ENCODE measurements at regions not wholly inside any gene's neighbourhood (a gene's known extent, or its start where the extent isn't known, plus 50 kb on each side); places are given as distances from the start of the nearest gene placed in this dataset.

- Histone ChIP-seq H3K9me3 (ENCODE audit: control insufficient read depth, low read depth, low read length) (no peaks in the 10 kb centered on the region), H3K9me1 (ENCODE audit: control insufficient read depth, extremely low read depth, insufficient read depth, low read length) (no peaks in the 10 kb centered on the region), H3K4me3 (ENCODE audit: control insufficient read depth in 2 of 3, extremely low read depth in 1 of 3, insufficient read depth in 2 of 3, low read depth in 1 of 3, low read length in 3 of 3) (no peak overlapping the region), H3K36me3 (ENCODE audit: control insufficient read depth in 2 of 2, extremely low read depth in 1 of 2, insufficient read depth in 2 of 2, low read length in 2 of 2) (no peaks in the 10 kb centered on the region), H3K79me2 (ENCODE audit: control insufficient read depth, insufficient read depth, low read length) (no peaks in the 10 kb centered on the region), H3K27ac (ENCODE audit: control insufficient read depth, insufficient read depth, low read length) (no peak overlapping the region), H3K4me1 (ENCODE audit: control insufficient read depth, extremely low read depth, insufficient read depth, low read length) (no peaks in the 10 kb centered on the region), H2AFZ (ENCODE audit: control insufficient read depth, low read length) (no peak overlapping the region), H3K4me2 (ENCODE audit: control insufficient read depth, extremely low read depth, insufficient read depth, low read depth, low read length) (no peak overlapping the region), H3K9ac (ENCODE audit: control insufficient read depth, extremely low read depth, insufficient read depth, low read length) (no peak overlapping the region), H4K20me1 (ENCODE audit: control insufficient read depth, extremely low read depth, insufficient read depth, low read length) (no peaks in the 10 kb centered on the region), H3K27me3 (ENCODE audit: control insufficient read depth, extremely low read depth, insufficient read depth, low read length) (no peaks in the 10 kb centered on the region)
- no peak for FAIRE-seq
- no peak for DNase-seq (ENCODE audit: low read depth, low spot score)
- TF ChIP-seq, protein P1, sequence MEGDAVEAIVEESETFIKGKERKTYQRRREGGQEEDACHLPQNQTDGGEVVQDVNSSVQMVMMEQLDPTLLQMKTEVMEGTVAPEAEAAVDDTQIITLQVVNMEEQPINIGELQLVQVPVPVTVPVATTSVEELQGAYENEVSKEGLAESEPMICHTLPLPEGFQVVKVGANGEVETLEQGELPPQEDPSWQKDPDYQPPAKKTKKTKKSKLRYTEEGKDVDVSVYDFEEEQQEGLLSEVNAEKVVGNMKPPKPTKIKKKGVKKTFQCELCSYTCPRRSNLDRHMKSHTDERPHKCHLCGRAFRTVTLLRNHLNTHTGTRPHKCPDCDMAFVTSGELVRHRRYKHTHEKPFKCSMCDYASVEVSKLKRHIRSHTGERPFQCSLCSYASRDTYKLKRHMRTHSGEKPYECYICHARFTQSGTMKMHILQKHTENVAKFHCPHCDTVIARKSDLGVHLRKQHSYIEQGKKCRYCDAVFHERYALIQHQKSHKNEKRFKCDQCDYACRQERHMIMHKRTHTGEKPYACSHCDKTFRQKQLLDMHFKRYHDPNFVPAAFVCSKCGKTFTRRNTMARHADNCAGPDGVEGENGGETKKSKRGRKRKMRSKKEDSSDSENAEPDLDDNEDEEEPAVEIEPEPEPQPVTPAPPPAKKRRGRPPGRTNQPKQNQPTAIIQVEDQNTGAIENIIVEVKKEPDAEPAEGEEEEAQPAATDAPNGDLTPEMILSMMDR (optimal IDR thresholded peaks at IDR 0.05 in 1 of 3, IDR thresholded peaks at IDR 0.05 in 1 of 3, conservative IDR thresholded peaks at IDR 0.05 in 1 of 3; ENCODE audit: extremely low read depth in 1 of 3, insufficient read depth in 2 of 3, low read length in 3 of 3) = no peak
- TF ChIP-seq EZH2 (IDR thresholded peaks at IDR 0.05; ENCODE audit: low read length) = no peak
- dilution Hi-C loops (cut with MboI; ENCODE audit: extremely low pct_ligation_motif_present, low sequenced_read_pairs) = no loop called here
These were observed 181.8 kb upstream of the POF1B start for GRCh38 chrX:85561231-85561630.

DNA sequence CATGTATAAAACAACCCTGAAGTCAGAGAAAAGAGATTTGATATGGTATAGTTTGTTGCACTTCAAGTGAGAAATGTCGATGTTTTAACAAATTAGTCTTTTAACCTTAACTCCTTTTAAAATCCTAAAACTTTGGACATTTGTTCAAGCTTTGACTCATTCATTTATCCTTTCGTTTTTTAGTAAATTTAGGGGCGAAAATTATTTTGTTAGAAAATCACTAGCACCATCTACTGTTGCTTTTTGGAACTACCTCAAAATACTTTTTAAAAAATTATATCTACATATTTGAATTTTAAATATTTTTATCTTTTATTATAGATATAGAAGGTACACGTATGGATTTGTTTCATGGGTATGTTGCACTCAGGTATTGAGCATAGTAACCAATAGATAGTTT, 165.1 kb upstream of the POF1B start:
- Histone ChIP-seq H3K79me2 (ENCODE audit: control insufficient read depth, insufficient read depth, low read length) (no peaks in the 10 kb centered on the region), H3K9me3 (ENCODE audit: control insufficient read depth, low read depth, low read length) (no peaks in the 10 kb centered on the region), H3K4me3 (ENCODE audit: control insufficient read depth in 2 of 3, extremely low read depth in 1 of 3, insufficient read depth in 2 of 3, low read depth in 1 of 3, low read length in 3 of 3) (no peak overlapping the region), H3K4me2 (ENCODE audit: control insufficient read depth, extremely low read depth, insufficient read depth, low read depth, low read length) (no peak overlapping the region), H2AFZ (ENCODE audit: control insufficient read depth, low read length) (peak overlapping the region; percentile 37), H3K9ac (ENCODE audit: control insufficient read depth, extremely low read depth, insufficient read depth, low read length) (no peak overlapping the region), H4K20me1 (ENCODE audit: control insufficient read depth, extremely low read depth, insufficient read depth, low read length) (no peaks in the 10 kb centered on the region), H3K27me3 (ENCODE audit: control insufficient read depth, extremely low read depth, insufficient read depth, low read length) (no peaks in the 10 kb centered on the region), H3K27ac (ENCODE audit: control insufficient read depth, insufficient read depth, low read length) (no peak overlapping the region), H3K9me1 (ENCODE audit: control insufficient read depth, extremely low read depth, insufficient read depth, low read length) (no peaks in the 10 kb centered on the region), H3K4me1 (ENCODE audit: control insufficient read depth, extremely low read depth, insufficient read depth, low read length) (no peaks in the 10 kb centered on the region), H3K36me3 (ENCODE audit: control insufficient read depth in 2 of 2, extremely low read depth in 1 of 2, insufficient read depth in 2 of 2, low read length in 2 of 2) (no peaks in the 10 kb centered on the region)
- dilution Hi-C loops (cut with MboI; ENCODE audit: extremely low pct_ligation_motif_present, low sequenced_read_pairs) = loop anchor here (25.0 kb wide), 1 partner anchor 432 kb away; no protein-coding TSS in a partner anchor
- FAIRE-seq (no peak), DNase-seq (ENCODE audit: low read depth, low spot score) (no peak)
- TF ChIP-seq EZH2 (IDR thresholded peaks at IDR 0.05; ENCODE audit: low read length) = no peak
- TF ChIP-seq, protein P1 (optimal IDR thresholded peaks at IDR 0.05 in 1 of 3, IDR thresholded peaks at IDR 0.05 in 1 of 3, conservative IDR thresholded peaks at IDR 0.05 in 1 of 3; ENCODE audit: extremely low read depth in 1 of 3, insufficient read depth in 2 of 3, low read length in 3 of 3) = peak in 1 of 3 experiments; percentile 13
